GM18873 (cell line): ENCODE measurements at regions not wholly inside any gene's neighbourhood (a gene's known extent, or its start where the extent isn't known, plus 50 kb on each side); places are given as distances from the start of the nearest gene placed in this dataset.

Source experiments
- ATAC-seq: cut with Tn5 transposase; IDR thresholded peaks from one replicate; pipeline ENCODE4 v1.9.1; 2021; ENCODE audit warnings: mild to moderate bottlenecking, moderate library complexity, moderate number of reproducible peaks; ENCODE audit not compliant: unreplicated experiment, low FRiP score

DNA sequence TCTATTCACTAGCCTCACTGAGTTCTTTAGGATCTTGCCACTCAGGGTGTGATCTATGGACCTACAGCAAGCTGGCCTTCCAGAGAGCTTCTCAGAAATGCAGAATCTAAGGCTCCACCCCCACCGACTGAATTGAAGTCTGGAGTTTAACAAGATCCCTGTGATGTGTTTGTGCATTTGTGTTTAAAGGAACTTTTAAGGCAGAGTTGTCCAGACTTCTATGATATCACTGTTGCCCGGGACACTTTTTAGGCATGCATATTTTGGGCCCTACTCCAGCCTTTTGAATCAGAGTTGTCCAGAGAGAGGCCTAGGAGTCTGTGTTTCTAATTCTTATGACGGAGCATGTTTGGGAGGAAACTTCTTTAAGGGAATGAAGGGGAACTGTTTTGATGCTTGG, 232.3 kb downstream of the QKI start:
- ATAC-seq, result no peak

DNA sequence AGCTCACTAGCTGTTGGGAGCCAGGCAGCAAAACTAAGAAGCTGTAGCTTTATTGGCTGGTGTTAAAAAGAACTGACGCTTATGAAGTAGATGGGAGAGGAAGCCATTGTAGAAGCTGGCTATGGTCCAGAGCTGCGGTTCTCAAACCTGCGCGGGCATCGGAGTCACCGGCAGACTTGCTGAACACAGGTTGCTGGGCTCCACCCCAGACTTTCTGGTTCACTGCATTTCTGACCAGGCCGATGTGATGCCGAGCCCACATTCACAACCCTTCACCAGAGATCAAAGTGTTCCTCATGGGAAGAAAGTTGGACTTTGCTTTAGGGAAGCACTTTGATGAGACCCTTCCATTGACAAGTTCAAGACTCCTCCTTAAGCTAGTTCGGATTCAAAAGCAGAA, 231.6 kb downstream of the QKI start:
- no peak for ATAC-seq

DNA sequence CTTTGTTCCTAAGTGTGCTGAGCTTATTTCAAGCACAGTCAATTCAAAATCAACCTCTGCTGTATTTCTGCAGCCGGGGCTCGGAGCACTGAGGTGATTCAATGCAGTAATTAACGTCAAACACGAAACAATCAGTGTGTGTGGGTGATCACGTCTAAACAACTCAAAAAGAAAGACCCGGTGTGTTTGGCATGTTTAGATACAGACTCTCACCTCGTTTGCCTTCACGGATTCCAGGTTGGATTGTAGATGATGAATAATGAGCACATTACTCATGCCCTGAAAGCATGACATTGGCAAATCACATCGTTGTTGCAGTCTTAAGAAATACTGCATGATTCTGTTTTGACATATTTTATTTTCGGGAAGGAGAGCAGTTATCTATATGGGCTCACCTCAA, 231.0 kb downstream of the QKI start:
- ATAC-seq, result no peak

DNA sequence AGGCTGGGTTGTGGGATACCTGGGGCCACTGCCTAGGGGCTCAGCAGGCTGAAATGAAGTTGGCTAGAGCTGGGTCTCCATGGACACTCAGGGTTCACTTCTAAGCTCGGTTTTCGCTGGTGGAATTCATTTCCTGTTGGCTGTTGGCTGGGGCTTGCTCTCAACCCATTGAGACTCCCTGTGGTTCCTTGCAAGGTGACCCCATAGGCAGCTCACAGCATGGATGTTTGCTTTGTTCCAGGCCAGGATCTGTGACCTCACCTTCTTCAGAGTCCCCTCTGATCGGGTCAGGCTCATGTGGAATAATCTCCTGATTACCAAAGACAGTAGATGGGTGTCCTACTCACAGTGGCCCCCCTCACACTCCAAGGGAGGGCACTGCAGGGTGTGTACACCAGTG, 229.3 kb downstream of the QKI start:
- no peak for ATAC-seq

DNA sequence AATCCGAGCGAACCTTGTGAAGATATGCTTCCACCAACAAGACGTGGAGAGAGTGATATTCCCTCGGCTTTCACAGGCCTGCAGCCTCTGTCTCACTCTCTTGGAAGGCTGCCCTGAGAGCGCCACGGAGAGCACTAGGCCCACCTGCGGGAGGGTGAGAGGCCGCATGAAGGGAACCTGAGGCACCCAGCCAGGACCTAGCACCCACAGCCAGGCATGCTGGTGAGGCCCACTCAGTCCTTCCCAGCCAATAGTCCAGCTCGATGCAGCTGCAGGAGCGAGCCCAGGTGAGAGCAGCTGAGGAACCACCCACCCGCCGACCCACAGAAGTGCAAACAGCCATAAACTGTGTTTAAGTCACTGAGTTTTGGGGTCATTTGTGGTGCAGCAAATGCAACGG, 227.2 kb downstream of the QKI start:
- ATAC-seq, result no peak

DNA sequence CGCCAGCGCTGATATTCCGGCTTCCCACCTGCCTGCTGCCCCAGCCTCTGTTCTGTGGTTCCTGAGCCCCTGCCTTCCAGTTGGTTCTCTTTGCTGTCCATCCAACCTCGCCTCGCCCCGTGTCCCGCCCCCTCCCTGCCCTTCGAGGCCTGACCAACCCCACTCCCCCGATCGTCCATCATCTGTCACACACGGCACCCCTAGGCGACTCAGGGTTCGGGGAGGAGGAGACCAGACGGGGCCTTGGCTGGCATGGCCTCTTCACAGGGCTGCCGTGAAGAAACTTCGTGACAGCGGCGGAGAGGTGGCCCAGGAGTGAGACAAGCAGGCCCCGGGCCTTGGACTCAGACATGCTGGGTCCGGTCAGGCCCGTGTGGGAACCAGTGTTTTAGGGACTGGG, 226.1 kb downstream of the QKI start:
- no peak for ATAC-seq

DNA sequence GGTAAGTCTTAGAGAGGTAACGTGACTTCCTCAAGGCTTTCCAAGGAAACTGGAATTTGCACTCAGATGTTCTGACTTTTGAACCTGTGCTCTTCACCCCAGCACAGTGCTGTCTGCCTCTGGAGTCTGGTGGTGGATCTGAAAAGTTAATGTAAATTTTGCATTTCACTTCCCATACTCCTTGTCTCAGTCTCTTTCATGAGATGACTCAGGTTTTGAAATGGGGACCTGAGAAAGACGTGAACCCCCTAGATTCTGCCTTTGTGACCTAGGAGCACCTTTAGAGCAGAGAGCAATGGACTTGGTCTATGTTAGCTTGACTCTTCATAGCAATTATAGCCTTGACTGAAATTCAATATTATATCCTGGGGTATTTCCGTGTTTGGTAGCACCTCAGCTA, 223.0 kb downstream of the QKI start:
- ATAC-seq, result peak; percentile 86

DNA sequence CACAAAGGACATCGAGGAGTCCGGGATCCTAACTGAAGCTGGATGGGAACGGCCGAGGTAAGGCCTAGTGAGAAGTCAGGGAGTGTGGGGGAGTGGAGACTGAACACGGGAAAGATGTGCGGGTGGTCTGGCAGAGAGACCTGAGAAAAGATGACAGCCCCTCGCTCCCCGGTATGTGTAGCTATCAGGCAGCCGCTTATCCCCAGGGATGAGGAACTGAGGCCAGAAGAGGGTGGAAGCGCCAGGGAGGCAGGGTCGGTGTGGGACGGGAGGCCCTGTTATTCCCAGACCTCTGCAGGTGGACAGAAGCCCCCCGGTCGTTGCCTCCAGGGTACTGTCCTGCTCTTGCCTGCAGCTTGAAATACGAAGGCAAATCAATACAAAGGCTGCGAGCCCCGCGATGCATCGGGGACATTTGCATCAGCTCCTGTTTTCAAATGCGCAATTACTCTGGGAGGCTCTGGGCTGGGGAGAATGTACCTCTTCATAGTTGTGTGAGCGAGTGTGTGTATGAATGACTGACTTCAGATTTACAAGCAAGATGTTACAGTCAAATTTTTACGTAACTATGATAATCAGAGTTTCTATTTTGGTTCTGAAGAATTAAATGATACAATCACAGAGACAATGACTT, 221.3 kb downstream of the QKI start:
- ATAC-seq, result no peak

DNA sequence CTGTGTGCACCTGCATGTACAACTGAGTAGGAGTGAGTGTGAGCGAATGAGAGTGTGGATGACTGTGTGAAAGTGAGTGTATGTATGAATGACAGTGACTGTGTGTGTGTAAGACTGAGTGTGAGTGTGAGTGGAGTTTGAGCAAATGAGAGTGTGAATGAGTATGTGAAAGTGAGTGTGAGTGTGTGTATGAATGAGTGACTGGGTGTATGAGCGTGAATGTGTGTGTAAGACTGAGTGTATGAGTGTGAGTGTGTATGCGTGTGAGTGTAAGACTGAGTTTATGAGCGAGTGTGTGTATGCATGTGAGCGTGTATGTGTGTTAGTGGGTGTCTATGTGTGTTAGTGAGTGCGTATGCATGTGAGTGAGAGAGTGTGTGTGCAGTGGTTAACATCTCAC, 220.8 kb downstream of the QKI start:
- ATAC-seq, result no peak

DNA sequence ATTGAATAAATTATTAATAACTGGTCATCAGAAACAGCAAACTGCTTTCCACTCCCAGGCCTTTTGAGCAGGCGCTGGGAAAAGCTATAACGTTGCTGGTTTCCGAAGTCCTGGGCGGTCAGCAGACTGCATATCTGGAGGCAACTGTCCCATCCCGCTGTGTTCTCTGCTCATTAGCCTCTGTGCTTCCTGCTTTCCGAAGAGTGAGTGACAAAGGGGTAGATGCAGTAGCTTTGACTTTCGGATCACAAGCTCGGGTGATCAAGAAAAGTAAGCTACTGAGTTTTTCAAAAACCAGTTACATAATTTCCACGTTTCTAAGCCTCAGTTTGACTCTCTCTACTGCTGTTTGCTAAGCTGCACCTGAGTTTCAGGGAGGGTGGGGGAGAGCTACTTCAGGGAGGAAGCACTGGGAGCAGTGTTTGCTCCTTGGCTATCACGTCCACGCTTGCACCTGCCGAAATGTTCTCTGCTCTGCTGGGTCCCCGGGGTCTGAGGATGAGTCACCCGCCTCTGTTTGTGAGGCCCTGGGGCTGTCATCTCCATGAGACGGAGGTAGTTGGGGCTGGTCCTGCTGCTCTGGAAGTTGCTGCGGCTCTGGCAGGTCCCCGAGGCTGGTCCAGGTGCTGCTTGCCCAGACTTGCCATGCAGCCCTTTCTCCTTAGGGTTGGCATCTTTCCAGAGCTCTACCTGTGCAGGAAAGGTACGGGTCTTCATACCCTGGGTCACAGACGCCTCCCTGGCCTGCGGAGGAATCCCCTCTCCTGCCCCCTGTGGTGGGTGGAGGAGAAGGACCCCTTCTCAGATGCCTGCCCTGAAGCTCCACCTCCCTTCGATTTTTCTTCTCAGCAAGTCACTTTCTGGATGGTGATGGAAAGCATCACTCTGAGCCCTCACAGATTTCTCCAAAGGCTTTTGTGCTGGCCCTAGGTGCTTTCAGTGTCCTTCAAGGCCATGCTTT, 220.0 kb downstream of the QKI start:
- no peak for ATAC-seq

DNA sequence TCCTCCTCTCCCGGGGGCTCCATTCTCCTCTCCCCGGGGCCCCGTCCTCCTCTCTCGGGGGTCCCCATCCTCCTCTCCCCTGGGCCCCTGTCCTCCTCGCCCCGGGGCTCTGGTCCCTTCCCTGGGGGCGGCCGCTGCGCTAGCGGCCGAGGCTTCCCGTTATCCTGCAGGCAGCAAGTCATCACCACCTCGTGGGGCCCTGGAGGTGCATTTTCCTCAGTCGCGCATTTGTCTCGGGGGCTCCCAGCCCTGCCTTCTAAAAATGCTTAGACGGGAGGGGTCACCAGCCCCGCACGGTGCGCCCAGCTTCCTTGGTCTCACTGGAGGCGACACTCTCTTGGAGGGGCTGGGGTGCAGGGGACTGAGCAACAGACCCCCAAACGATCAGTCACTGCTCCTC, 216.5 kb downstream of the QKI start:
- no peak for ATAC-seq

DNA sequence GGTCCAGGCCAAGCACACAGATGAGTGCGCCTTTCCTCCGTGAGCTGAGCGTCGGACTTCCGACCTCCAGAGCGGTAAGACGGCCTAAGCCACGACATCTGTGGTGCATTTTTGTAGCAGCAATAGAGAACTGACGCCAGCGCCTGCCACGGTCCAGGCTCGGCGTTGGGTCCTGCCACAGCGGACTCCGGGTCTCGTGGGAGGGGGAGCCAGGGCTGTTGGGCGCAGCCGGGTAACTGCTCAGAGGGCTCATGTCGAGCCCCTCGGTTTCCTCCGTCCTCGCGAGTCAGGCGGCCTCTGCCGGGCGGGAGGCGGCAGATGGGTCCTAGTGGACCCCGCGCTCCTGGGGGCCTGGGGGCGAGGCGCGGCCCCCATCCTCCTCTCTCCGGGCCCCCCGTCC, 216.1 kb downstream of the QKI start:
- ATAC-seq, result no peak

DNA sequence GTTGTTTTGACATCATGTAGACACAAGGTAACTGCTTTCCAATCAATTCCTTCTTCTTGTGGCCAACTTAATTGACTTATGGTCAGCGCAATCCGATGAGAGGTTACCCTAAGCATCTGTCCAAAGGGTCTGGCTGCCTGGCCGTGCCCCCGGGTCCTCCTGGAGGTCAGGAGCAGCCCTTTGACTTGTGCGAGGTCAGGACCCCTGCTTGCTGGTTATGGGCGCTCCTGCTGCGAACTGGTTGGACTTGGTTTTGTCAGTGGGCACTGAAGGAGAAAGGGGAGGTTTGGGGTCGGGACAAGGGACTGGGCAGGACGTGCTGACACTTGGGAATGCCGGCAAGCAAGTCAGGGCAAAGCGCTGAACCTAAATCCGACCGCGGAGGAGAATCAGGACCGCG, 215.6 kb downstream of the QKI start:
- no peak for ATAC-seq
